ENCODE measurements at regions not wholly inside any gene's neighbourhood (a gene's known extent, or its start where the extent isn't known, plus 50 kb on each side); places are given as distances from the start of the nearest gene placed in this dataset.

GRCh38 chr18:50507120-50507590 lies 52.7 kb upstream of the MAPK4 start:
- TF ChIP-seq, protein P1, sequence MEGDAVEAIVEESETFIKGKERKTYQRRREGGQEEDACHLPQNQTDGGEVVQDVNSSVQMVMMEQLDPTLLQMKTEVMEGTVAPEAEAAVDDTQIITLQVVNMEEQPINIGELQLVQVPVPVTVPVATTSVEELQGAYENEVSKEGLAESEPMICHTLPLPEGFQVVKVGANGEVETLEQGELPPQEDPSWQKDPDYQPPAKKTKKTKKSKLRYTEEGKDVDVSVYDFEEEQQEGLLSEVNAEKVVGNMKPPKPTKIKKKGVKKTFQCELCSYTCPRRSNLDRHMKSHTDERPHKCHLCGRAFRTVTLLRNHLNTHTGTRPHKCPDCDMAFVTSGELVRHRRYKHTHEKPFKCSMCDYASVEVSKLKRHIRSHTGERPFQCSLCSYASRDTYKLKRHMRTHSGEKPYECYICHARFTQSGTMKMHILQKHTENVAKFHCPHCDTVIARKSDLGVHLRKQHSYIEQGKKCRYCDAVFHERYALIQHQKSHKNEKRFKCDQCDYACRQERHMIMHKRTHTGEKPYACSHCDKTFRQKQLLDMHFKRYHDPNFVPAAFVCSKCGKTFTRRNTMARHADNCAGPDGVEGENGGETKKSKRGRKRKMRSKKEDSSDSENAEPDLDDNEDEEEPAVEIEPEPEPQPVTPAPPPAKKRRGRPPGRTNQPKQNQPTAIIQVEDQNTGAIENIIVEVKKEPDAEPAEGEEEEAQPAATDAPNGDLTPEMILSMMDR (conservative IDR thresholded peaks at IDR 0.05; ENCODE audit: low read depth, low read length): peak; percentile 50
- TF ChIP-seq EZH2 (IDR thresholded peaks at IDR 0.05; ENCODE audit: low read length, unreplicated experiment) (no peak), EZH2phosphoT487 (IDR thresholded peaks at IDR 0.05; ENCODE audit: borderline replicate concordance, low read length) (no peak)

All from PC-3 (cell line).